Activated T-helper 17 cell treated with anti-CD3 and anti-CD28 coated beads, Interleukin-2, amount 50 U/mL, for 72 hours (primary cell): ENCODE measurements at regions not wholly inside any gene's neighbourhood (a gene's known extent, or its start where the extent isn't known, plus 50 kb on each side); places are given as distances from the start of the nearest gene placed in this dataset.

Source experiments
- ATAC-seq: fragments of 150-1000 bp; cut with Tn5 transposase; replicated peaks from 2 replicates; pipeline ENCODE4 v1.10.0; 2021; ENCODE audit warnings: mild to moderate bottlenecking, moderate library complexity
- H3K27ac Mint-ChIP-seq: one replicate; pipeline ENCODE4 v1.8.0; 2022; ENCODE audit warnings: mixed read lengths
- H3K27me3 Mint-ChIP-seq: one replicate; pipeline ENCODE4 v1.8.0; 2022; ENCODE audit warnings: mixed read lengths
- H3K36me3 Mint-ChIP-seq: one replicate; pipeline ENCODE4 v1.8.0; 2022; ENCODE audit warnings: low read depth, mild to moderate bottlenecking, mixed read lengths
- H3K4me1 Mint-ChIP-seq: one replicate; pipeline ENCODE4 v1.8.0; 2022; ENCODE audit warnings: mixed read lengths
- H3K4me3 Mint-ChIP-seq: one replicate; pipeline ENCODE4 v1.8.0; 2022; ENCODE audit warnings: mild to moderate bottlenecking, mixed read lengths
- H3K9me3 Mint-ChIP-seq: one replicate; pipeline ENCODE4 v1.8.0; 2022; ENCODE audit warnings: mixed read lengths

DNA sequence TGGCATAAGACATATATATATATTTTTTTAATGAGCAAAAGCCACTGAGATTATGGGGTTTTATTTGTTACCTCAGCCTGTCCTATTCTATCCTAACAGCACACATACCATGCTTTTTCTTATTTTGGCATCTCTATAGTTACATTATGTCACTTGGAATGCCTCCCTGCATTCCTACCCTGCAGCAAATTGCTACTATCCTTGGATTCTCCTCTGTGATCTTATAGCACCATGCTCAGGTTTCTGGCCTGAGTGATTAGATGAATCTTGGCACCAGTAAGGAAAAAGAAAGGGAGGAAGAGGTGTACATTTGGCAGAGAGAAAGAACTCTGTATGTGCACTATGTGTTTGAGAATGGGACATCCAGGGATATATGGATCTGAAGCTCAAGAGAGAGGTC is 86.3 kb upstream of the PELI1 start:
- no peak for ATAC-seq
- Mint-ChIP-seq H3K4me1 (peaks cover 17% of the 10 kb centered on the region), H3K36me3 (no peaks in the 10 kb centered on the region), H3K9me3 (no peaks in the 10 kb centered on the region), H3K27ac (no peak overlapping the region), H3K4me3 (no peak overlapping the region), H3K27me3 (peaks cover 7% of the 10 kb centered on the region)

DNA sequence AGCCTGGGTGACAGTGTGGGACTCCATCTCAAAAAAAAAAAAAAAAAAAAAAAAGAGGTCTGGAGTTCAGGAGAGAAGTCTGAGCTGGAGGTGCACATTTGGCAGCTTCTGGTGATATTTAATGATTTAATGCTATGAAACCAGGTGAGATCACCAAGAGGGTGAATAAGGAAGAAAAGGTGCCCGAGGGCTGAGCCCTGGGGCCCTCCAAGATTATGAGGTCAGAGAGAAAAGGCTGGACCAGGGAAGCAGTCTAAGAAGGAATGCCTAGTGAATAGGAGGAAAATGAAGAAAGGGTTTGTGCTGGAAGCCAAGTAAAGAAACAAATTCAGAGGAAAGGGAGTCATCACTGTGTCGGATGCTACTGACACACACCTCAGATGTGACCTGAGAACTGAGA is 88.0 kb upstream of the PELI1 start:
- Mint-ChIP-seq H3K9me3 (no peaks in the 10 kb centered on the region), H3K4me3 (no peak overlapping the region), H3K27me3 (peaks cover 7% of the 10 kb centered on the region), H3K4me1 (peaks cover 15% of the 10 kb centered on the region), H3K36me3 (no peaks in the 10 kb centered on the region), H3K27ac (no peak overlapping the region)
- ATAC-seq, result no peak

DNA sequence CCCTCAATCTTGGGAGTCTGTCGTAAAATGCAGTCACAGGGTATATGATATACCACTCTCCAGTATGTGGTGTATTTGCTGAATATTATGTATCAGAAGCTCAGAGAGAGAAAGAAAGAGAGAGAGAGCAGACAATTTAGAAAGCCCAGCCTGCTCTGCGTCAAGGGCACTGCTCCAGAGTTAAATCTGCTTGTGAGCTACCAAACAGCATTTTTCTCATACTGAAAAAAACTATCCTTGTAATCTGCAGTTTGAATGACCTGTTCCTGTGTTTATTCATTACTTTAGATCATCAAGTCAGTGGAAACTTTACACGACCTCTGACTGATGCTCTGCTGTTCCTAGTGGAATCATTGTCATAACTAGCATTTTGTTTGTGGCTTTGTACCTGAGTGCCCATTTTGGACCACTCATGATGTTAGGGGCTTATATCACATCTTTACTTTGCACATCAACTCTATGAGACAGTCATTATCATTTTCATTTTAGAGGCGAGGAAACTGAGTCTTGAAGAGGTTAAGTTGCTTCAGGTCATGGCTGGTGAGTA is 89.2 kb upstream of the PELI1 start:
- Mint-ChIP-seq H3K4me1 (peaks cover 10% of the 10 kb centered on the region), H3K27me3 (peaks cover 7% of the 10 kb centered on the region), H3K9me3 (no peaks in the 10 kb centered on the region), H3K4me3 (no peak overlapping the region), H3K27ac (no peak overlapping the region), H3K36me3 (no peaks in the 10 kb centered on the region)
- peak; percentile 51 for ATAC-seq

DNA sequence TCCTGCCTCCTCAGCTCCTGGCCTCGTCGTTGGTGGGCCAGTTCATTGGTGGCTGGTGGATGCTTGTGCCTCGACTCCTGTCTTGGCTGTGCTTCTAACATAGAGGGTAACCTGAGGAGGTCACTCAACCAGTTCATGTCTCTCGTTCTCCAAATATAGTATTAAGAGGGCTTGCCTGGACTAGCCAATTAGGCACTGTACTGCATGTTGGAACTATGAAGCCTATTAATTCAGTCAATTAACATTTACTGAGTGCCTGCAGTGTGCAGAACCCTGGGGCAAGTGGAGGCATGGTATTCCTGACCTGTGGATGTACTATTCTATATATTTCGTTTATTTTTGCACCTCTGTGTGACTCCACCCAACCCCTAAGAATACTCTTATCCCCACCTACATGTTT is 89.9 kb upstream of the PELI1 start:
- H3K27me3 Mint-ChIP-seq, result peaks cover 7% of the 10 kb centered on the region
- H3K4me3 Mint-ChIP-seq, result no peak overlapping the region
- H3K9me3 Mint-ChIP-seq, result peaks cover 4% of the 10 kb centered on the region
- no peak for ATAC-seq
- peaks cover 4% of the 10 kb centered on the region for H3K4me1 Mint-ChIP-seq
- no peaks in the 10 kb centered on the region for H3K36me3 Mint-ChIP-seq
- no peak overlapping the region for H3K27ac Mint-ChIP-seq

DNA sequence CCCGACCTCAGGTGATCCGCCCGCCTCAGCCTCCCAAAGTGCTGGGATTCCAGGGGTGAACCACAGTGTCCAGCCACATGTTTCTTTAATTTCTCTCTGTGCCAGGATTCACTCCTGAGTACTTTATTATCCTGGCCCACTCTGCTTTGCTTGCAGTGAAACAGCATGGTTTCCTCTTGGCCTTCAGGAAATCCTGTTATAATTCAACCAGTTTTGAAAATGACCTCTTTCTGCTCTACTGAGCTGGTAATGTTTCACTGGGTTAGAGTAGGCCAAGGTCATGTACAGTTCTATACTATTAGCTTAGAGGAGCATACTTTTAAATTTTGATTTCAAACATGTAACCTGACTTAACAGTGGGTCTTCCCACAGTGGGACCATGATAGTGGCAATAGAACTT is 90.6 kb upstream of the PELI1 start:
- ATAC-seq, result no peak
- no peak overlapping the region for H3K4me3 Mint-ChIP-seq

DNA sequence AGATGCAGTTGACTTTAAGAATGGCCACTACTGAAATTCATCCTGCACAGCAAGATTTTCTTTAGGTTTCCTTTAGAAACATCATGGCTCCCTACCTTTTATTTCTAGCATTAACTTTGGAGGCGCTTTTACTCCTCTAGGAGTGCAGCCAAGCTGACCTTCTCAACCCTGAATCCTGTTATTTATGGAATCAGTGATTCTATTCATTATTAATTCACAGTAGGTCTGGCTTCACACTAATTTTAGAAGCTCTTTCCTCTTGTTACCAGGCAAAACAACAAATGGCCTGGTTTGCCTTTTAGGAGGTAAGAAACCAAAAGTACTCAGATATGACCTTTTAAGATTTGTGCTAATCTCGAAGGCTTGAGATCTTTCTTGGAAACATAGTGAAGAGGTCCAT is 93.0 kb upstream of the PELI1 start:
- Mint-ChIP-seq H3K27ac (no peak overlapping the region), H3K27me3 (no peaks in the 10 kb centered on the region), H3K4me1 (no peaks in the 10 kb centered on the region), H3K36me3 (no peaks in the 10 kb centered on the region), H3K9me3 (peaks cover 4% of the 10 kb centered on the region), H3K4me3 (no peak overlapping the region)
- ATAC-seq, result no peak

More for the DNA sequence above, 90.6 kb upstream of the PELI1 start:
- H3K27ac Mint-ChIP-seq, result no peak overlapping the region
- peaks cover 7% of the 10 kb centered on the region for H3K27me3 Mint-ChIP-seq
- peaks cover 4% of the 10 kb centered on the region for H3K9me3 Mint-ChIP-seq
- no peaks in the 10 kb centered on the region for H3K36me3 Mint-ChIP-seq
- H3K4me1 Mint-ChIP-seq, result peaks cover 4% of the 10 kb centered on the region

DNA sequence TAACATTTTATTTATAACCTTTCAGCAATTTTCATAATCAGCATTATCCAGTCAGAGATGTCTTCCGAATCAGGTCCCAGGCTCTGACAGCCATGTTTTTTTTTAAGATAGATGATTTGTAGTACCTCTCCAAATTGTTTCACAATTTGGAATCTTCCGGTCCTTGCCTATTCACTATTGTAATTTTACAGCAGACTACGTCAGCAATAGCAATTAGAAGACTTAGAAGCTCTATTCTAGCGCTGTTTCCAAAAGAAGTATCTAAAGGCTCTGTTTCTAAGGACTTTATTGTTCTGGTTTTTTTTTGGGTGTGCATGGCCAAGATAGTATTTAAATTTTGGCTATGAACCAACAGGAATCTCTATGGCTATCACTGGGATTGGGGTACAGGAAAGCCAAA is 94.6 kb upstream of the PELI1 start:
- peaks cover 5% of the 10 kb centered on the region for H3K27me3 Mint-ChIP-seq
- no peak for ATAC-seq
- no peak overlapping the region for H3K27ac Mint-ChIP-seq
- no peaks in the 10 kb centered on the region for H3K36me3 Mint-ChIP-seq
- H3K4me3 Mint-ChIP-seq, result no peak overlapping the region
- peaks cover 4% of the 10 kb centered on the region for H3K9me3 Mint-ChIP-seq
- H3K4me1 Mint-ChIP-seq, result no peaks in the 10 kb centered on the region

DNA sequence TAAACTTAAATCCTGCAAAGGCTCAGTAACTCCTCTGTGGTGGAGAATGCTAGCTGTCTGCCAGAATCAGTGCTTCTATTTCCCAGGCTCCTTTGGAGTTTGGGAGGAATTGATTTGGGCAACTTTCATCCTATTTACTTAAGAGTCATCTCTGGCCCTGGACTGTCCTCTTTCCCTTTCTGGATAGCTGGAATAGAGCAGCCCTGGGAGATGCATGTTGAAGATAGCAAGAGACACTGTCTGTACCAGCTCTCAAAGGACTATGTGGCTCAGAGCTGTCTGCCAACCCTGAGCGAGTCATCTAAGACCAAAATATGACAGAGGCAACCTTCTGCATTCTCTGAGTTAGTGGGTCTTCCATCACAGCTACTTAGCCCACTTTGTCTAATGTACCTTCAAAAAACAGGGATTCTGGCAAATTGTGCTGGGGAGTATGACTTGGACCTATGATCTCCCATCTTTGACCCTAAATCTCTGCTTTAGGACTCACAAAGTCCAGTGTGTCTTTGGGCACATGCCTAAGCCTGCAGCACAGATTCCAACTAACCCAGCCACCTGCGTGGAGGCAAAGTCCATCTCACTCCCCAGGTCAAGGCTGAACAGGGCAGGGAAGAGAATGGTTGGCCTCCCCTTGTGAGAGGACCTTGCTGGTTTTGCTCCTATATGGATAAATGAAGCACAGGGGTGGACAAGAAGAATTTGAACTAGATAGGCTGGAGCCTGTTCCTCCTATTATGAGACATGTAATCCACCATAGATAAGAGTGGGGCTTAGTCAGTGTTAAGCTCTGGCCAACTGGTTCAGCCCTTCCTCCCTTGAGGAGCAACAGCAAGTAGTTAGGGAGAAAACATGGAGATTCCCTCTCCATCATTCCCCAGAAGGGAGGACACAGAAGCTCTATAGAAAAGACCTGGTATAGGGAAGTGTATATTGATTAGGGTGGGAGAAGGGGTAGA is 99.1 kb upstream of the PELI1 start:
- Mint-ChIP-seq H3K36me3 (no peaks in the 10 kb centered on the region), H3K4me3 (no peak overlapping the region), H3K9me3 (peaks cover 4% of the 10 kb centered on the region), H3K4me1 (no peaks in the 10 kb centered on the region), H3K27ac (no peak overlapping the region), H3K27me3 (peaks cover 5% of the 10 kb centered on the region)
- no peak for ATAC-seq

DNA sequence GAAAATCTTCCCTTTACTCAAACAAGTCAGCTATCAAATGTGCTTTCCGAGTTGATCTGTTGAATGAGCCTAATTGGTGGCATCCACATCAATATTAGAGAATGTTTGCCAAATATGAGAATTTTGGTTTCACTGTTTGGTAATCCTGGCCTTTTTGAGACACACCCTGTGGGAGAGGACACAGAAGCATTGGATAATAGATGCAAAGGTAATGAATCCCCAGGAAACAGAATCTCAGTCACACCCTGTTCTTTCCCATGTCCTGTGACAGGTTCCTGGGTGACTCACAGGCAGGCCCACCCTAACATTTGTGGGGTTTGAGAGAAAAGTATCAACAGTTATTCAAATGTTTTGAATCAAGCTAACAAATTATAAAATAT is 99.8 kb upstream of the PELI1 start:
- Mint-ChIP-seq H3K27me3 (peaks cover 5% of the 10 kb centered on the region), H3K36me3 (no peaks in the 10 kb centered on the region), H3K4me3 (no peak overlapping the region), H3K27ac (no peak overlapping the region), H3K4me1 (no peaks in the 10 kb centered on the region), H3K9me3 (no peaks in the 10 kb centered on the region)
- no peak for ATAC-seq

DNA sequence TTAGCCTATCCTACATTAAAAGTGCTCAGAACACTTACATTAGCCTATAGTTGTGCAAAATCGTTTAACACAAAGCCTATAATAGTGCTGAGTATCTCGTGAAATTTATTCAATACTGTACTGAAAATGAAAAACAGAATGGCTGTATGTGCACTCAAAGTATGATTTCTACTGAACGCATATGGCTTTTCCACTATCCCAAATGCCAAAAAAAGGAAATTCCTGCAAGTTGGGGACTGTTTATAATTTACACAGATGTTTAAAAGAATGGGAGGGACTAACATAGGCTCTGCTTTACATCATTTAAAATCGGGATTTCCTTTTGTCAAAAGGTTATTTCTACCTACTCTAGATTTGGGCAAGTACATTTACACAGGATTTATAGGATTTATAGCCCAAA is 101.4 kb upstream of the PELI1 start:
- no peaks in the 10 kb centered on the region for H3K4me1 Mint-ChIP-seq
- no peak for ATAC-seq
- no peak overlapping the region for H3K4me3 Mint-ChIP-seq
- H3K36me3 Mint-ChIP-seq, result no peaks in the 10 kb centered on the region
- H3K27me3 Mint-ChIP-seq, result peaks cover 5% of the 10 kb centered on the region
- H3K9me3 Mint-ChIP-seq, result no peaks in the 10 kb centered on the region
- H3K27ac Mint-ChIP-seq, result no peak overlapping the region

DNA sequence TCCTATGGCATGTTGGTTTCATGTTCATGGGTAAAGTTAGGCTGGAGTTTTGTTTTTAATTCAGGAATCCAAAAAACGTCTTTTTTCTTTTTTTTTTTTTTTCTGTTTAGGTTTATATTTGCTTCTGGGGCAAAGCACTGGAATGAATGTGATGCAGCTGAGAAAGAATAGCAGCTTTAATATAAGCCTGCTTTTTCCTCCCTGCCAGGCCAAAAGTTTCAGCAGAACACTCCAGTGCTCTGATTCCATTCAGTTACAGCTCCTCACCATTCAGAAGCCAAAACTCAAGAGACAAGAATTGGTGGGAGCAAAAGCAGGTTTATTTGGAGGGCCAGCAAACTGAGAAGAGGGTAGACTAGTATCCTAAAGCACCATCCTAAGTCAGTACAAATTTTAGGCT is 102.7 kb upstream of the PELI1 start:
- no peak for ATAC-seq

DNA sequence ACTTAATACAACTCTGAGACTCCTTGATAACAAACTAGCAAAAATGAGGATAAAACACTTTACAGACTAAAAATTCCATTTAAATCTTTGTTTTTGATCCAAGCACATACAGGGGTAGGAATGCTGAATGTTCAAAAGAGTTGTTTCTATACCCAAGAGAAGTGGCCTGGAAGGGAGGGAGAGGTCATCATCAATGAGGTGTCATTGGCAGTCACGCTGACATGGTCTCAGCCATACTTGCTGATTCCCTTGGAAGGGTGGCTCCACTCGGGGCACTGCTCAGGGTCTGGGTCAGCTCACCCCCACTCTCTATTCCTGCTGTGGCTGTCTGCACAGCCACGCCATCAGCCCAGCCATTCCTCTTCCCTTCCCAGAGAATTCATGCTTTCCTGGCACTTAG is 105.2 kb upstream of the PELI1 start:
- Mint-ChIP-seq H3K36me3 (no peaks in the 10 kb centered on the region), H3K27ac (no peak overlapping the region), H3K9me3 (no peaks in the 10 kb centered on the region), H3K27me3 (no peaks in the 10 kb centered on the region), H3K4me1 (no peaks in the 10 kb centered on the region), H3K4me3 (no peak overlapping the region)
- ATAC-seq, result no peak

More for the DNA sequence above, 102.7 kb upstream of the PELI1 start:
- Mint-ChIP-seq H3K27ac (no peak overlapping the region), H3K4me1 (no peaks in the 10 kb centered on the region), H3K27me3 (peaks cover 5% of the 10 kb centered on the region), H3K4me3 (no peak overlapping the region), H3K9me3 (no peaks in the 10 kb centered on the region), H3K36me3 (no peaks in the 10 kb centered on the region)

DNA sequence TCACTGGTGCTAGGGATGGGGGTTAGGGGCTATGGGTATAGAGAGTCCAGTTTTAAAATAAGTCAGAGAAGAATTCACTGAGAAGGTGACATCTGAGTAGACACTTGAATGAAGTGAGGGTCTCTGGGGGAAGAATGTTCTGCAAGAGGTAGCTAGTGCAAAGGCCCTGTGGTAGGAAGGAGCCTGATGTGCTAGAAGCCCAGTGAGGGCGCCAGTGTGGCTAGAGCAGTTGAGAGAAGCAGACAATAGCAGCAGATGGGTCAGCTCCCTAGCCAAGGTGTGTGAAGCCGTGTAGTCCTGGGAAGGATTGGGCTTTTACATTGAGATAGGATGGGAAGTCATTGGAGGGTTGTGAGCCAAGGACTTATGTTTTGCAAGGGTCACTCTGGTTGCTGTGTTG is 105.8 kb upstream of the PELI1 start:
- Mint-ChIP-seq H3K27me3 (no peaks in the 10 kb centered on the region), H3K27ac (no peak overlapping the region), H3K9me3 (no peaks in the 10 kb centered on the region), H3K36me3 (no peaks in the 10 kb centered on the region), H3K4me1 (no peaks in the 10 kb centered on the region), H3K4me3 (no peak overlapping the region)
- ATAC-seq, result no peak

DNA sequence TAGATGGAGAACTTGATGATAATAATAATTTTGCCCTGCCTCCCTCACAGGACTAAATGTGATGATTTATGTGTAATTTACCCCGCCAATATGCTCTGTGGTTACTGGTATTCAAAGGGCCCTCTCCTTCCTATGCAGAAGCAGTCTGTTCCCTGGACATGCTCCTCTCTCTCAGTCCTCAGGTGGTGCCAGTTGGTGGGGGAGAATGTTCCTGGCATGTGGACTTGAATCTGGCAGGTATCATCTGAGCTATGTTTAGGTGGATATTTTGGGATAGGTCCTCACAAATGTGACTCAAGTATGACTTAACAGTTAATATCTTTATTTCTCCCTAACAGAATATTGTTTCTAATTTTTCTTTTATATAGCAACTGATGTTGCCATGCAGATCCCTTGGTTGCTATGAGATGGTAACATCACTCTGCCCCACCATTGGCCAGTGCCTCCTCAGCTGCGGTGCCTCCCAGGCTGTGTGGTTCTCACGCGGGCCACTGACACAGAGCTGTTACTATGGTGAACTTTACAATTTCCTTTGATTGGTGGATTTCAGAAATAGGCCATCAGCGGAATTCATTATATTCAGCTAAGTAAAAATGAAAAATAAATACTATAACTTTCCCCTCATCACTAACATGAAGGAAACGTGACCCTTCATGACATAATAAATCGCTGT is 106.7 kb upstream of the PELI1 start:
- no peak overlapping the region for H3K27ac Mint-ChIP-seq
- no peaks in the 10 kb centered on the region for H3K4me1 Mint-ChIP-seq
- no peak overlapping the region for H3K4me3 Mint-ChIP-seq
- H3K9me3 Mint-ChIP-seq, result no peaks in the 10 kb centered on the region
- H3K36me3 Mint-ChIP-seq, result no peaks in the 10 kb centered on the region
- no peak for ATAC-seq
- no peaks in the 10 kb centered on the region for H3K27me3 Mint-ChIP-seq
